GM23338 (cell line): ENCODE measurements at regions not wholly inside any gene's neighbourhood (a gene's known extent, or its start where the extent isn't known, plus 50 kb on each side); places are given as distances from the start of the nearest gene placed in this dataset.
"Not testable (repeated sequence)": the region's sequence is repeated elsewhere in the genome, so short reads cannot be mapped to it uniquely, and the experiment has no call there.

ENCODE experiments used
- ATAC-seq: fragments of 200-7000 bp; cut with Tn5 transposase; 3 replicates; pipeline ENCODE4 v1.9.1; 2020
- DNase-seq: peaks from one replicate; pipeline ENCODE4 v3.0.0-alpha.2; 2015; ENCODE audit warnings: low spot score
- H2AFZ ChIP-seq: fragments of 200-600 bp; sonication (generic); 2 replicates; pipeline ENCODE4 v1.8.0; 2016; ENCODE audit warnings: antibody characterized with exemption, mild to moderate bottlenecking, moderate library complexity
- H3F3A ChIP-seq: fragments of 200-600 bp; sonication (generic); replicated peaks from 2 replicates; pipeline ENCODE4 v1.8.0; 2017; ENCODE audit warnings: antibody characterized with exemption, mixed run types, low read depth
- H3K27ac ChIP-seq: fragments of 200-600 bp; sonication (generic); 2 replicates; pipeline ENCODE4 v1.6.1; 2016; ENCODE audit warnings: low read depth
- H3K27me3 ChIP-seq: fragments of 200-600 bp; sonication (generic); 2 replicates; pipeline ENCODE4 v1.8.0; 2016; ENCODE audit warnings: mild to moderate bottlenecking, mixed run types, moderate library complexity; ENCODE audit not compliant: insufficient read depth
- H3K36me3 ChIP-seq: fragments of 200-600 bp; sonication (generic); 2 replicates; pipeline ENCODE4 v1.8.0; 2016; ENCODE audit warnings: mild to moderate bottlenecking; ENCODE audit not compliant: insufficient read depth
- H3K4me1 ChIP-seq: fragments of 200-600 bp; sonication (generic); 2 replicates; pipeline ENCODE4 v1.8.0; 2016; ENCODE audit warnings: mild to moderate bottlenecking, moderate library complexity; ENCODE audit not compliant: insufficient read depth
- H3K4me2 ChIP-seq: fragments of 200-600 bp; sonication (generic); 2 replicates; pipeline ENCODE4 v1.7.1; 2017; ENCODE audit warnings: mixed run types
- H3K4me3 ChIP-seq: fragments of 200-600 bp; sonication (generic); 2 replicates; pipeline ENCODE4 v1.6.1; 2016; ENCODE audit warnings: mixed run types
- H3K79me2 ChIP-seq: fragments of 200-600 bp; sonication (generic); replicated peaks from 2 replicates; pipeline ENCODE4 v1.8.0; 2017; ENCODE audit warnings: mild to moderate bottlenecking; ENCODE audit not compliant: insufficient read depth
- H3K9me2 ChIP-seq: fragments of 200-600 bp; sonication (generic); 2 replicates; pipeline ENCODE4 v1.8.0; 2017; ENCODE audit not compliant: insufficient read depth
- H4K20me1 ChIP-seq: fragments of 200-600 bp; sonication (generic); replicated peaks from 2 replicates; pipeline ENCODE4 v1.8.0; 2017; ENCODE audit warnings: mild to moderate bottlenecking; ENCODE audit not compliant: insufficient read depth
- H3K27ac Mint-ChIP-seq: 2 replicates; pipeline ENCODE4 v1.8.0; 2020; ENCODE audit warnings: inconsistent platforms, mild to moderate bottlenecking, moderate library complexity, mixed read lengths
- H3K27me3 Mint-ChIP-seq: 3 replicates; pipeline ENCODE4 v1.8.0; 2022; ENCODE audit warnings: low read depth, mild to moderate bottlenecking, moderate library complexity, mixed read lengths, inconsistent platforms; ENCODE audit not compliant: insufficient read depth, poor library complexity
- H3K36me3 Mint-ChIP-seq: 3 replicates; pipeline ENCODE4 v1.8.0; 2021; ENCODE audit warnings: low read depth, mild to moderate bottlenecking, inconsistent platforms, moderate library complexity, mixed read lengths
- H3K4me1 Mint-ChIP-seq: 3 replicates; pipeline ENCODE4 v1.8.0; 2020; ENCODE audit warnings: mild to moderate bottlenecking, inconsistent platforms, mixed read lengths
- H3K4me3 Mint-ChIP-seq: 3 replicates; pipeline ENCODE4 v1.8.0; 2021; ENCODE audit warnings: moderate library complexity, mild to moderate bottlenecking, inconsistent platforms, mixed read lengths
- H3K9me3 Mint-ChIP-seq: 3 replicates; pipeline ENCODE4 v1.8.0; 2020; ENCODE audit warnings: moderate library complexity, mild to moderate bottlenecking, inconsistent platforms, mixed read lengths

GRCh38 chr16:16526998-16527397, 148.1 kb downstream of the NPIPA7 start:
- not testable (repeated sequence) for H3K36me3 ChIP-seq, H3K27me3 ChIP-seq, H4K20me1 ChIP-seq, DNase-seq, H3K27me3 Mint-ChIP-seq, H2AFZ ChIP-seq, H3K4me3 ChIP-seq, ATAC-seq, H3K79me2 ChIP-seq, H3K36me3 Mint-ChIP-seq, H3K4me3 Mint-ChIP-seq, H3K9me3 Mint-ChIP-seq, H3K4me1 Mint-ChIP-seq, H3K4me1 ChIP-seq, H3K27ac ChIP-seq, H3K9me2 ChIP-seq, H3K27ac Mint-ChIP-seq, H3K4me2 ChIP-seq, H3F3A ChIP-seq

DNA sequence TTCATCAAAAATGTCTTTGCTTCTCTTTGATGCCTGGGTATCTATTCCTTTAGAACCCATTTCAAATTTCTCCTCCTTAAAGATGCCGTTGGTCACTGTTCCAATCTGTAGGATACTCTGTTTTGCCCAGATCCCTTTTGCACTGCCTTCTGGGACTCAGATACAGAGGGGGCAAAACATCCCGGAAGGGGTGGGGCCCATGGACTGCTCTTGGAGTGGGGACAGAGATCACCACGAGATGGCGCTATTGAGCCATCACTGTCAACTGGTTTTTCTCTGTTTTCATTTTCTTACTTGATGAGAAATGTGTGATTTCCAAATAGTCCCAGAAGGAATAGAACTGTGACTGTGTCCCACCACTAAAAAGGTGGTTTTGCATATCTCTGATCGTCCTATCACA, 151.8 kb downstream of the NPIPA7 start:
- not testable (repeated sequence) for H3K9me3 Mint-ChIP-seq, H3K36me3 ChIP-seq, H3K27me3 Mint-ChIP-seq, H3K4me3 Mint-ChIP-seq, H3K4me1 ChIP-seq, H3K27me3 ChIP-seq, H3K27ac Mint-ChIP-seq, H3K4me1 Mint-ChIP-seq, H3K9me2 ChIP-seq, DNase-seq, H3K4me3 ChIP-seq, H3K36me3 Mint-ChIP-seq, H3F3A ChIP-seq, H3K4me2 ChIP-seq, H2AFZ ChIP-seq, H3K79me2 ChIP-seq, H4K20me1 ChIP-seq, H3K27ac ChIP-seq
- peak; percentile 94 for ATAC-seq

DNA sequence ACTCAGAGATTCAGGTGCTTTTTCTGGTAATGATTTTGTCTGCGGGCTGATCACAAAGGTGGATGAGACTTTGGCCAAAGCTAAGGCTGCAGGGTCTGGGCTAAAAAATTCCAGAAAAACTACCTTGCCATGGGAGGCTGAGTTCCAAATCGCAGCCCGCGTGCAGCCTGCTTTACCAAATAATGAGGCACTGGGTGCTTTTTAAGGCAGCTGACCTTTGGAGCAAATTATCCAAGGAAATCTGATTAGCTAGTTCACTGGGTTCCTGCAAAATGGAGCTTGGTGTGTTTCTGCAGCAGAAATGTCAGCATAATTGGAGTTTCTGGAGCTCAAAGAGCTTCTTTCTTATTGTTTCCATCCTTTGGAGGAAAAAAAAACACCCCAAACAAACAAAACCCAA, 156.6 kb downstream of the NPIPA7 start:
- H3K4me3 Mint-ChIP-seq, H2AFZ ChIP-seq, H3K9me3 Mint-ChIP-seq, H3K27me3 Mint-ChIP-seq, H3K36me3 ChIP-seq, H3K27me3 ChIP-seq, H3K4me1 ChIP-seq, H3F3A ChIP-seq, H3K4me1 Mint-ChIP-seq, DNase-seq, ATAC-seq, H3K79me2 ChIP-seq, H3K36me3 Mint-ChIP-seq, H3K4me3 ChIP-seq, H3K9me2 ChIP-seq, H4K20me1 ChIP-seq, H3K27ac ChIP-seq, H3K27ac Mint-ChIP-seq, H3K4me2 ChIP-seq: not testable (repeated sequence)

DNA sequence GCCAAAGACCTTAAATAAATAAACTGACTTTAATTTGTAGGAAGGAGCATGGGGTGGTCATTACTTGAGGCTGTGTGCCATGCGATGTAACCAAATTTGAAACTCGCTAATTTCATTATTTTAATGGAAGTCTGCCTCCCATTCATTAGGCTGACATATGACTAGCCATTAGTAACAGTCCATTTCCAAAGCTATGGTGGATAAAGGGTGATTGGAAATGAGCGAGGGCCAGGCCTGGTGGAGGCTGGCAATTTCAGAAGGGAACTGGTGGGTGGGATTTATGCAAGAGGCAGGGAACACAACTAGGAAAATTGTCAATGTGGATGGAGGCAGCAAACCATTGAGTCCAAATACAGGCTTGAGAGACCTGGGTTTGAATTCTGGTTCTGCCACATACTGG, 157.2 kb downstream of the NPIPA7 start:
- not testable (repeated sequence) for H3K9me3 Mint-ChIP-seq, H3K36me3 Mint-ChIP-seq, H3F3A ChIP-seq

DNA sequence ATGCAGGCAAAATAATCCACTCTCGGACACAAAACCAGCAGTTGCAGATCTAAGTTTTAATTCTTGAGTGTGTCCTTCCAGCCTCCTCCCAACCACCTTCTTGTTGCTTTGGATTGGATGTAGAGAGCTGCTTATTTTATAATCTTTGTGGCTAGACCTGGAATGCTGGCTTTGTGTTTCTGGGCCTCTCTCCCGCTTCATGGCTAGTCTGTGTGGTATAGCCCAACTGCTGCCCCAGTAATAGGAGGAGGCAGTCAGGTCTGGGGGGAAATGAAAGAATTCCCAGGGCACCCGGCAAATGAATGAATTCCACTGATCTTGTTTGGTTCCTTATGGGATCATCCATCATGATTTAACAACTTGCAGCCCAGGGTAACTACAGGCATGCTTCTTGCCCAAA, 170.8 kb downstream of the NPIPA7 start:
- peak overlapping the region; percentile 32; the same call in 1 of the 2 replicates for H2AFZ ChIP-seq
- H3K27ac Mint-ChIP-seq, H3K4me3 ChIP-seq, H3K4me1 ChIP-seq, ATAC-seq, H3K36me3 Mint-ChIP-seq, H3K27me3 Mint-ChIP-seq, H3F3A ChIP-seq, H3K4me2 ChIP-seq, H3K9me2 ChIP-seq, H3K36me3 ChIP-seq, H4K20me1 ChIP-seq, H3K9me3 Mint-ChIP-seq, DNase-seq, H3K4me3 Mint-ChIP-seq, H3K4me1 Mint-ChIP-seq, H3K79me2 ChIP-seq, H3K27me3 ChIP-seq, H3K27ac ChIP-seq: not testable (repeated sequence)

More for the DNA sequence above, 157.2 kb downstream of the NPIPA7 start:
- H3K36me3 ChIP-seq, H3K4me1 Mint-ChIP-seq, H3K9me2 ChIP-seq, H3K27me3 Mint-ChIP-seq, H3K27ac ChIP-seq, H3K4me3 ChIP-seq, ATAC-seq, H3K4me3 Mint-ChIP-seq, H2AFZ ChIP-seq, DNase-seq, H4K20me1 ChIP-seq, H3K79me2 ChIP-seq, H3K4me2 ChIP-seq, H3K27me3 ChIP-seq, H3K27ac Mint-ChIP-seq, H3K4me1 ChIP-seq: not testable (repeated sequence)

DNA sequence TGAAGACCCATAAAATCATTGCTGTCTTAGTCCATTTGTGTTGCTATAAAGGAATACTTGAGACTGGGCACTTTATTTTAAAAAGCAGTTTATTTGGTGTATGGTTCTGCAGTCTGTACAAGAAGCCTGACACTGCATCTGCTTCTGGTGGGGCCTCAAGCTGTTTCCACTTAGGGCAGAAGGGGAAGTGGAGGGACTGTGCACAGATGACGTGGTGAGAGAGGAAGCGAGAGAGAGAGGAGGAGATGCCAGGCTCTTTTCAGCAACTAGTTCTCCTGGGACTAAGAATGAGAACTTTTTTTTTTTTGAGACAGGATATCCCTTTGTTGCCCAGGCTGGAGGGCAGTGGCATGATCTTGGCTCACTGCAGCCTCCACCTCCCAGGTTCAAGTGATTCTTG, 171.9 kb downstream of the NPIPA7 start:
- not testable (repeated sequence) for H3K9me2 ChIP-seq, H3K27ac Mint-ChIP-seq, H3K4me1 Mint-ChIP-seq, H3K27ac ChIP-seq, H3F3A ChIP-seq, H2AFZ ChIP-seq, H4K20me1 ChIP-seq, H3K4me3 Mint-ChIP-seq, H3K27me3 Mint-ChIP-seq, ATAC-seq, H3K79me2 ChIP-seq, H3K4me2 ChIP-seq, H3K9me3 Mint-ChIP-seq, H3K4me1 ChIP-seq, H3K27me3 ChIP-seq, H3K36me3 ChIP-seq, H3K36me3 Mint-ChIP-seq, H3K4me3 ChIP-seq, DNase-seq

GRCh38 chr16:16552819-16553340, 173.9 kb downstream of the NPIPA7 start:
- not testable (repeated sequence) for H3K4me1 ChIP-seq, H3K36me3 Mint-ChIP-seq, ATAC-seq, H3K27ac Mint-ChIP-seq, H3K79me2 ChIP-seq, H3K9me2 ChIP-seq, H3K4me1 Mint-ChIP-seq, H3F3A ChIP-seq, H3K27ac ChIP-seq, H3K27me3 ChIP-seq, H4K20me1 ChIP-seq, H3K27me3 Mint-ChIP-seq, H2AFZ ChIP-seq, H3K4me3 Mint-ChIP-seq, H3K9me3 Mint-ChIP-seq, H3K4me2 ChIP-seq, DNase-seq, H3K4me3 ChIP-seq, H3K36me3 ChIP-seq
